Activated CD4-positive, alpha-beta T cell treated with anti-CD3 and anti-CD28 coated beads, Interleukin-2, amount 10 ng/mL, durations not matched to agents 7 days and 5 days (primary cell): ENCODE measurements at regions not wholly inside any gene's neighbourhood (a gene's known extent, or its start where the extent isn't known, plus 50 kb on each side); places are given as distances from the start of the nearest gene placed in this dataset.
A peak's percentile ranks its signal among the peaks of the same experiment; 100 is the strongest.

Experiments used
- CTCF ChIA-PET: fragments of 350-600 bp; sonication (Branson Sonifier 250); formaldehyde crosslinking; loops from one replicate; lab custom pipeline; 2021; ENCODE audit warnings: antibody characterized with exemption; lab: Charles Lee
- POLR2A ChIA-PET: fragments of 350-600 bp; sonication (Branson Sonifier 250); formaldehyde crosslinking; loops from one replicate; lab custom pipeline; 2021; ENCODE audit warnings: antibody characterized with exemption; lab: Charles Lee
- DNase-seq: peaks from one replicate; pipeline ENCODE4 v3.0.0-alpha.2; 2020
- H3K27ac Mint-ChIP-seq: one replicate; pipeline ENCODE4 v1.8.0; 2021; ENCODE audit warnings: mild to moderate bottlenecking, moderate library complexity, mixed read lengths
- H3K27me3 Mint-ChIP-seq: one replicate; pipeline ENCODE4 v1.8.0; 2021; ENCODE audit warnings: mixed read lengths
- H3K36me3 Mint-ChIP-seq: one replicate; pipeline ENCODE4 v1.8.0; 2021; ENCODE audit warnings: low read depth, mixed read lengths
- H3K4me1 Mint-ChIP-seq: one replicate; pipeline ENCODE4 v1.8.0; 2021; ENCODE audit warnings: mixed read lengths
- H3K4me3 Mint-ChIP-seq: one replicate; pipeline ENCODE4 v1.8.0; 2021; ENCODE audit warnings: mild to moderate bottlenecking, moderate library complexity, mixed read lengths
- H3K9me3 Mint-ChIP-seq: one replicate; pipeline ENCODE4 v1.8.0; 2021; ENCODE audit warnings: mixed read lengths

DNA sequence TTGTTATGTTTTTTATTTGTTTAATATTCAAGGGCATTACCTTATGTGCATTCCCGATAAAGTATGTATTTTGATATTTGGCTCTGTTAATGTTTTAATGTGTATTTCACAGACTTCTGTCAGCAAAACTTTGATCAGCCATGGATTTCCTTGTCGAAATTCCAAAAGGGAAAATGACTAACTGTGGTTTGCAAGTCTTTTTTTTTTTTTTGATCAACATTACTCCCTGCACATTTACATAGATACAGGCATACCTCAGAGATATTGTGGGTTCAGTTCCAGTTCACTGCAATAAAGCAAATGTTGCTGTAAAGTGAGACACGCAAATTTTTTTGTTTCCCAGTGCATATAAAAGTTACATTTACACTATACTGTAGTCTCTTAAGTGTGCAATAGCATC, 351.9 kb downstream of the CXCL12 start:
- CTCF ChIA-PET: no interaction called here
- Mint-ChIP-seq H3K9me3 (no peaks in the 10 kb centered on the region), H3K27ac (no peak overlapping the region), H3K36me3 (no peaks in the 10 kb centered on the region), H3K27me3 (peaks cover 11% of the 10 kb centered on the region), H3K4me3 (no peak overlapping the region), H3K4me1 (no peaks in the 10 kb centered on the region)
- DNase-seq: no peak
- POLR2A ChIA-PET: no interaction called here

DNA sequence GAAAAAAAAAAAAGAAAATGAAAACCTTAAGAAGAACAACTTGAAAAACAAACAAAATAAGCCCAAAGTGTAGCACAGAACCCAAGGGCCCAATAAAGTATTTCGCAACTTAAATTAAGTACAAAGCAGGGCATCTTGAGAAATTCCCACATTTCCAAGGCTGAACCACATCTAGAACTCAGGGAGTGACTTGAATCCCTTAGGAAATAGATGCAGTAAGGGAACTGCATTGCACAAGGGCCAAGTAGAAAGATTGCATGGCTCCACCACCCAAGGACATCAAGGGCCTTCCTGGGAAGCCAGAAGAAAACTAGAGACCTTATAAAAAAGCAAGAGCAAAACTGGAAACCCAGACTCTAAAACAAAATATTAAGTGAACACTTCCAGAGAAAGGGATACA, 352.7 kb downstream of the CXCL12 start:
- no peaks in the 10 kb centered on the region for H3K4me1 Mint-ChIP-seq
- peaks cover 11% of the 10 kb centered on the region for H3K27me3 Mint-ChIP-seq
- ChIA-PET CTCF (no interaction called here), POLR2A (no interaction called here)
- H3K36me3 Mint-ChIP-seq: no peaks in the 10 kb centered on the region
- H3K4me3 Mint-ChIP-seq: no peak overlapping the region
- DNase-seq: no peak
- H3K9me3 Mint-ChIP-seq: no peaks in the 10 kb centered on the region
- H3K27ac Mint-ChIP-seq: no peak overlapping the region

DNA sequence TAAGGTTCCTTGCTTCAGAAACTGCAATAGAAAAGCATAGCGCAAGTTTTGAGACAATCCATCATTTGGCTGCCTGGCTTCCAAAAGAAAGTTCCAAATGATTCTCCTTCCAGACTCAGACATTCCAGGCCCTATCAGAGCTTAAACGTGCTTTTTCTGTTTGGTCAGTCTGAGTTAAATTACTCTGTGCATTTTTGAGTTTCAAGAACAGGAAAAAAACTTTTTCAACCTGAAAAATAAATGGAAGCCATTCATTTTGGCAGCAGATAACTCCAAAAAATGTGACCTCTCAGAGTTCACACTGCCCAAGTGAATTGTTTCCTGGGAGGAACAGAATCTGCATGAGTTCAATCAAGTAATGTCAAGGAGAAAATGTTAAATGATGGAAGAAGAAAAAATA, 354.2 kb downstream of the CXCL12 start:
- no peaks in the 10 kb centered on the region for H3K9me3 Mint-ChIP-seq
- no peak overlapping the region for H3K27ac Mint-ChIP-seq
- H3K4me3 Mint-ChIP-seq: no peak overlapping the region
- ChIA-PET CTCF (interaction anchor here (0.6 to 1.6 kb wide), 4 partner anchors 10 to 537 kb away, joined by 3 to 8 read pairs (median 3); no protein-coding TSS in a partner anchor), POLR2A (no interaction called here)
- DNase-seq: no peak
- H3K4me1 Mint-ChIP-seq: no peaks in the 10 kb centered on the region
- no peaks in the 10 kb centered on the region for H3K36me3 Mint-ChIP-seq
- peaks cover 14% of the 10 kb centered on the region for H3K27me3 Mint-ChIP-seq

DNA sequence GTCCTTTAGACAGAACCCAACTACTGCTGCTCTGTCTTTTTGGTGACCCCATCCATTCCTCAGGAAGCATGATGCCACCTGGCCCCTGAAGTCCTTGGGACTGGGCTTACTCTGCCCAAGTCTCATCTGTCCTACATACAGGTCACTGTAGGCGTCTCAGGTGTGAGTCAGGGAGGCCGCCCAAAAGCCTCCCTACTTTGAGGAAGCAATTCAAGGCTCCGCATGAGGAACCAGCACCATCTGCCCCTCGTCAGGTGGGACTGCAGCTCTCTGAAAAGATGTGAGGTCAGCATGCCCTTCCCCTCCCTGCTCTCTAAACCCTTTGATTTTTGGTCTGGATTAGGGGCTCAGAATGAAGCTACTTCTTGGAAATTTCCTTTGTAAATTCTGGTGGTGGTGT, 354.8 kb downstream of the CXCL12 start:
- H3K36me3 Mint-ChIP-seq: no peaks in the 10 kb centered on the region
- H3K27ac Mint-ChIP-seq: no peak overlapping the region
- no peak overlapping the region for H3K4me3 Mint-ChIP-seq
- CTCF ChIA-PET: interaction anchor here (0.6 to 1.6 kb wide), 5 partner anchors 10 to 536 kb away, joined by 3 to 8 read pairs (median 3); no protein-coding TSS in a partner anchor
- POLR2A ChIA-PET: no interaction called here
- DNase-seq: peak; percentile 22
- H3K27me3 Mint-ChIP-seq: peaks cover 14% of the 10 kb centered on the region
- H3K4me1 Mint-ChIP-seq: no peaks in the 10 kb centered on the region
- no peaks in the 10 kb centered on the region for H3K9me3 Mint-ChIP-seq

DNA sequence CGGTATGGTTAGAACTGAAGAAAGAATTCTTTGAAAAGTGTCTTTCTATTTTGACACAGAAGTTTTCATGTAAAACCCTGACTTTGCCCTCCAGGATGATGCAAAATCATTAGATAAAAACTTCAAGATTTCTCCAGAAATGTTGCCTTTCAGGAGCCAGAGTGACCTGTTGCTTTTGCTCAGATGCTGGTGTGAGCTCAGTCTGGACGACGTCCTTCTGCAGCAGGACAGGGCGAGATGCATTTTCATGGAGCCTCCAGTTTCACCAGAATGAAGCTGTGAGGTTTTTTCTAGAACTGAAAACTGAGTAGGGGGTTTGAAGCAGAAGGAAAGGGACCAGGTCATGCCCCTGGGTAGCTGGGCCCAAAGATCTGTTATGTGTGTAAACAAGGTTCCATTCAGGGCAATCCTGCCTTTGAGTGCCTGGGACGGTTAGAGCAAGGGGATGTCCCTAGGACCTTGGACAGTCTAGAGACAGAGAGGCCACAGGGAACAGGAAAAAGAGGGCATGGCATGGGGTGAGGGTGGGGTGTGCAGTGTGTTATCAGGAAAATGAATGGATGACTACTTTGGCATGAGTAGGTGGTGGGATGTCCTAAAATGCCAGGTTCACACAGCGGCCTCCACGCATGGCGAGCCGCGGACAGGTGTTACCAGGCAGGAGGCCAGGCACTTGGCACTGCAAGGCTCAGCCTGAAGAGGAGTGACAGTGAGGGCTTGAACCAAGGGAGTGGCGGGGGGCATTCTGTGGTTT, 356.3 kb downstream of the CXCL12 start:
- no peaks in the 10 kb centered on the region for H3K4me1 Mint-ChIP-seq
- H3K27ac Mint-ChIP-seq: no peak overlapping the region
- H3K36me3 Mint-ChIP-seq: no peaks in the 10 kb centered on the region
- DNase-seq: no peak
- H3K9me3 Mint-ChIP-seq: no peaks in the 10 kb centered on the region
- ChIA-PET CTCF (no interaction called here), POLR2A (no interaction called here)
- no peak overlapping the region for H3K4me3 Mint-ChIP-seq
- H3K27me3 Mint-ChIP-seq: peaks cover 12% of the 10 kb centered on the region

DNA sequence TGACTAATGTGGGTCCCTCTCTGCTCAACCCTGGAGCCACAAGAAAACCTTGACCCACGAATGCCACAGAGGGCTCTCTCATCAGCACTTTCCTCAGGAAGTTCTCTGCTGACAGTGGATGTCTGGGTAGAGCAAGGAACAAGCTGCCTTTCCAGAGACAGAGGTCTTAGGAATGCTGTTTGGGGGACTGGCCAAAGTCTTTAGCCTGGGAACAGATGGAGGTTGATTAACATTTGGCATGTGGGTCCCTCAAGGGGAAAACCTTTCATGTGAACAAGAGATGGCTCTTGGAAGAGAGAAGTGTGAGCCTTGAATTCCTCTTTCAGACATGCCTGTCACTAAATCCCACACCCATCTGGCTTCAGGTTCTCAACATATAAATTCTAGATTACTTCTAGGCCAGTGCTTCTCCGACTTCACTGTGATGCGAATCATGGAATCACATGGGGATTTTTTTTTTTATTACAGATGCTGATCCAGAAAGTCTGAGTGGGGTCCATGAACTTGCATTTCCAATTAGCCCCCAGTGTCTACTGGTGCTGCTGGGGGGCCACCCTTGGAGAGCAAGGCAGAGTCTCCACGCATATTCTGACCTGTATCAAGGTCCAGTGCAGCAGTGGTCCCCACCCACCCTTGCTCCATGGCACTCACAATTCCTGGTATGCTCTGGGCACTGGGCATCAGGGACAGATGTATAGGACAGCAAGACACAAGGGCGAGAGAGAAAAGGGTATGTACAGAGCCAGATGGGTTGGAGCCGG, 360.4 kb downstream of the CXCL12 start:
- H3K4me1 Mint-ChIP-seq: no peaks in the 10 kb centered on the region
- ChIA-PET CTCF (no interaction called here), POLR2A (no interaction called here)
- no peak overlapping the region for H3K4me3 Mint-ChIP-seq
- H3K9me3 Mint-ChIP-seq: no peaks in the 10 kb centered on the region
- no peak for DNase-seq
- no peaks in the 10 kb centered on the region for H3K36me3 Mint-ChIP-seq
- H3K27ac Mint-ChIP-seq: no peak overlapping the region
- H3K27me3 Mint-ChIP-seq: peaks cover 7% of the 10 kb centered on the region

DNA sequence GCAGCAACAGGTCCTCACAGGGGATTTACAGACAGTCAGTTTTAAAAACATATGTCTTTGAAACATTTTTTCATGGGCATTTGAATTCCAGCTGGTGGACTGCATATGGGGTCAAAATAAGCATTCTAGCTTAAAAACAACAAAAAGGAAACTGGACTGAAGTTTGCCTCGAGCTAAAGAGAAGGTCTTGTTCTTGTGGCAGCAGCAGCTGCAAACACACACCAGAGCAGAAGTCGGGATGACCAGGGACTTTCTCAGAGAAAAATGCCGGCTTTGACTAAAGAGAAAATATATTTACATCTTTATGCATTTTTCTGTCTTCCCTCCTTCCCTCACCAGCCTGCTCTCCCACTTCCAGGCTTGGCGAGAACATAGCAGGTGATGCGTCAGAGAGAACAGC, 361.4 kb downstream of the CXCL12 start:
- H3K27ac Mint-ChIP-seq: no peak overlapping the region
- CTCF ChIA-PET: no interaction called here
- DNase-seq: no peak
- peaks cover 10% of the 10 kb centered on the region for H3K27me3 Mint-ChIP-seq
- POLR2A ChIA-PET: no interaction called here
- no peaks in the 10 kb centered on the region for H3K4me1 Mint-ChIP-seq
- H3K9me3 Mint-ChIP-seq: no peaks in the 10 kb centered on the region
- no peaks in the 10 kb centered on the region for H3K36me3 Mint-ChIP-seq
- no peak overlapping the region for H3K4me3 Mint-ChIP-seq

DNA sequence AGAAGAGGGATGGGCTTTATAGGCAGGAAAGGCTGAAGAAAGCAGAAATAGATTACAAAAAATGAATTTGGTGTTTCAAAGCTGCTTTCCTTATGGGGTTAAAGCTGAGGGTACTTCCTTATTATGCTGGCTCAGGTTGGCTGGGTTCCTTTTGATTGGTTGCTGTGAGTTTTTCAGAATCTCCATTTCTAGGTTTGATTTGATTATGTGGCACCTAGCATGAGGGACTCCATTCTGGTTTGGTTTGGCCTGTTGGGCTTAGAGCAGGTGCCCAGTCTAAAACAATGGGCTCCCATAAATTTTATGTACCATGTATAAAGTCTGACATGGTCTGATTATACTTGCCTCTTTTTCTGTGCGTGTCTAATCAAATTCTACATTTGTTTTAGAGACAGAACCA, 362.7 kb downstream of the CXCL12 start:
- CTCF ChIA-PET: no interaction called here
- H3K27ac Mint-ChIP-seq: no peak overlapping the region

DNA sequence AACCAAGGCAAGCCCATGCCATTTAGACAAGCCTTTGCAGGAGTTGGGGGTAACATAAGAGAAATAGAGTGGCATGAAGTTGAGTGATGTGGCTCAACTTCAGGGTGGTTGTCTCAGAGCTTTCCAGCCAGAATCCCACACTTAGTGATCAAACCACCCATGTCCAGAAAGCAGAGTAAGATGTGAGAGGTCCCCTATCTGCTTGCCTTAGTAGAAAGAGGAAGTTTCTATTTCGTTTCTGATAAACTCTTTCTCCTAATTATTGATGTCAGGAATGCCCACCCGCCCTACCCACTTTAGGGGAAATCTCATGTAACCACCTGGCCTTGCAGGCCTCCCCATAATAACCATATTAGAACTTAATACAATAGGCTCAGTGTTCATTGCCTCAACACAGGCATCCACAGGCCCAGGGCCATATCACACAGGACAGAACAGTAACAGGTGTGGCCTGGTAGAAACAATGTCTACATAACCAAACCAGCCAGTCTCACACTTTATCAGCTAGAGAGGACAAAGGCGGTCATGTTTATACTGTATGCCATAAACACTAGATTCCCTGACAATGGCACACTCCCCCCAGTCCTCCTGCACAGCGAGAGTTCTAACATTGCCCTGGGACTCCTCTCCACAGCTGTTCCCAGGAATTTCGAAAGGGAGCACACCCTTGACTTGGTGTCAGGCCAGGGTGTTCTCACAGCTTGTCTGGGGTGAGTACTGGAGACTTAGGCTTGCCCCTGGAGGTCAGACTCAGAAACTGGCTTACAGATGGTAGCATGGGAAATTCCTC, 364.4 kb downstream of the CXCL12 start:
- ChIA-PET CTCF (interaction anchor here (1.1 to 1.2 kb wide), 2 partner anchors 9 to 10 kb away, joined by 3 read pairs; no protein-coding TSS in a partner anchor), POLR2A (no interaction called here)
- Mint-ChIP-seq H3K27me3 (peaks cover 10% of the 10 kb centered on the region), H3K4me1 (no peaks in the 10 kb centered on the region), H3K9me3 (no peaks in the 10 kb centered on the region), H3K4me3 (no peak overlapping the region), H3K36me3 (no peaks in the 10 kb centered on the region), H3K27ac (no peak overlapping the region)
- no peak for DNase-seq

More for the DNA sequence above, 362.7 kb downstream of the CXCL12 start:
- no peaks in the 10 kb centered on the region for H3K9me3 Mint-ChIP-seq
- POLR2A ChIA-PET: no interaction called here
- no peaks in the 10 kb centered on the region for H3K36me3 Mint-ChIP-seq
- H3K4me1 Mint-ChIP-seq: no peaks in the 10 kb centered on the region
- H3K4me3 Mint-ChIP-seq: no peak overlapping the region
- DNase-seq: no peak
- H3K27me3 Mint-ChIP-seq: peaks cover 13% of the 10 kb centered on the region

DNA sequence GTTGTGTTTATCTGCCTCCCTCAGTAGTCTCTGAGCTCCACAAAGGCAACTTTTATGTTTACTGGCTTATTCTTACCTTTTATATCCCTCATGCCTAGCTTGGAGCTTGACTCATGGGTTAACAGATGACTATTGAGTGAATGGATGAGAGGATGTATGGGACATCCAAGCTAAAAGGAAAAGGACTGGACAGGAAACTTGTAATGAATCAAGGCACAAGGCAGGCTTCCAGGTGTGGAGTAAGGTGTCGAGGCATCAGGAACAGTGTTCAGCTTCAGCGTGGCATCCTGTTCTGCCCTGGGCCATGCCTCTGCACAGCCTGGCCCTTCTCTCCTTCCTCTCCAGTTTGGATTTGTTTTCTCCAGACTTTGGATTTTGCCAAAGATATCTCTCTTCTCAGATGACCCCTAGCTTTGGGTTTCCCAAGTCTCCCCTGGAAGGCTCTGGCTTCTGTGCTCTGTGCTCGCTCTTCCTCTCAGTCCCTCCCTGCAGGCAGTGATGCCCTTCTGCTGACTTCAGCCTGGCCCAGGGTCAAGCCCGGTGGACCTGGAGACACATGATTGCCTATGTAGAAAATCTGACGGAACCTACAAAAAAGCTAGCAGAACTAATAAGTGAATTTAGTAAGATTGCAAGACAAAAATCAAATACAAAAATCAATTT, 367.3 kb downstream of the CXCL12 start:
- H3K9me3 Mint-ChIP-seq: no peaks in the 10 kb centered on the region
- POLR2A ChIA-PET: no interaction called here
- peaks cover 8% of the 10 kb centered on the region for H3K27me3 Mint-ChIP-seq
- H3K27ac Mint-ChIP-seq: no peak overlapping the region
- DNase-seq: no peak
- no peak overlapping the region for H3K4me3 Mint-ChIP-seq
- CTCF ChIA-PET: no interaction called here
- no peaks in the 10 kb centered on the region for H3K4me1 Mint-ChIP-seq
- no peaks in the 10 kb centered on the region for H3K36me3 Mint-ChIP-seq

DNA sequence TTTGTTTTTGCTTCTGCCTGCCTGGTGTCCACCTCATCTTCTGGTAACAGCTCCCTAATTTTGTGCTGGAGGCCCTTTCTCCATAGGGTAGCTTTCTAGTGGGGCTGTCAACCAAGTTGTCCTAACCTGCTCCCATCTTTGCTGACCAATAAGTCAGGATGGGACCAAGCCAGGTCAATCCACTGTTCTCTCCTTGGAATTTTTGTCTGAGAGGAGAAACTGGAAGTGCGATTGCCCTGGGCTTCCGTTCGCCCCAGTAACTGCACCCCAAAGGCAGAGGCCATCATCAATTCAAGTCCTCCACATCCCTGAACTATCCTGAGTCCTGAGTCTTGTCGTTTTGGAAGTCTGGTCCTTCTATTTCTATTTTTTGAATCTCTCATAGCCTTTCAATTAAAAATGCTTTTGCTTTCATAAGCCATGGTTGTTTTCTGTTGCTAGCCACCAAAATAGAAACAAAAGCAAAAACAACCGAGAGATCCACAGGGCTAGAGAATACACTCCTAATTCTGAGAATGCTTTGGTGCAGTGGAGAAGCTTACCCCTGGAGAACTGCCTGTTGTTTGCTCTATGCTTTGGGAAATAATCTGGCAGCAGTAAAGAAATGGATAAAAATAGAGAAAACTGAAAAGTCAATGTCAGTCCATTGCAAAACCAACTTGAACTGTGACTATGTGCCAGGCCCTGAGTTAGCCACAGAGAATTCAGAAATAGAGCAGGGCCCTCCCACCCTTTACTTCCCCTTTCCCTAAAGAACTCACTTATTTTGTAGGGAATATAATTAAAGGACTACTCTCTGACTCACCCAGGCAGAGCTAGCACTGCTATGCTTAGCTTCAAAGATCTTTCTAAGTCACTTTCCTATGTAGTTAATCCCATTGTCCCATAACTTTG, 368.1 kb downstream of the CXCL12 start:
- ChIA-PET CTCF (no interaction called here), POLR2A (no interaction called here)
- H3K4me3 Mint-ChIP-seq: no peak overlapping the region
- no peak for DNase-seq
- H3K27ac Mint-ChIP-seq: no peak overlapping the region
- no peaks in the 10 kb centered on the region for H3K9me3 Mint-ChIP-seq
- H3K4me1 Mint-ChIP-seq: no peaks in the 10 kb centered on the region
- peaks cover 8% of the 10 kb centered on the region for H3K27me3 Mint-ChIP-seq
- H3K36me3 Mint-ChIP-seq: no peaks in the 10 kb centered on the region
